Esophagus muscularis mucosa (tissue), 4 donors: ENCODE measurements at regions not wholly inside any gene's neighbourhood (a gene's known extent, or its start where the extent isn't known, plus 50 kb on each side); places are given as distances from the start of the nearest gene placed in this dataset.

Source experiments
- DNase-seq: peaks from one replicate; pipeline ENCODE4 v3.0.0-alpha.2; 2017; ENCODE audit errors: extremely low spot score
- H3K27ac ChIP-seq, 4 donors: fragments of 200-600 bp; sonication (generic); replicated peaks in 1 of 4; 1 replicate in 3 of 4; 2 replicates in 1 of 4; pipeline ENCODE4 v1.5.1; 2016 to 2019; ENCODE audit warnings: mild to moderate bottlenecking in 1 of 4
- H3K27me3 ChIP-seq, 4 donors: fragments of 200-600 bp; sonication (generic); one replicate each; pipeline versions ENCODE4 v1.5.1 to v1.6.0; 2016 to 2019
- H3K36me3 ChIP-seq, 4 donors: fragments of 200-600 bp; sonication (generic); one replicate each; pipeline ENCODE4 v1.5.1; 2016 to 2019
- H3K4me1 ChIP-seq, 4 donors: fragments of 200-600 bp; sonication (generic); one replicate each; pipeline ENCODE4 v1.5.1; 2016 to 2019
- H3K4me3 ChIP-seq, 4 donors: fragments of 200-600 bp; sonication (generic); 1 replicate in 2 of 4; 2 replicates in 2 of 4; pipeline ENCODE4 v1.5.1; 2016 to 2019; ENCODE audit warnings: mild to moderate bottlenecking in 4 of 4, moderate library complexity in 1 of 4
- H3K9me3 ChIP-seq, 4 donors: fragments of 200-600 bp; sonication (generic); 1 replicate in 3 of 4; 2 replicates in 1 of 4; pipeline ENCODE4 v1.5.1; 2016 to 2019
- EP300 ChIP-seq: sonication (generic); formaldehyde crosslinking; IDR thresholded peaks from one replicate; pipeline ENCODE4 v1.6.1; 2017; ENCODE audit warnings: antibody characterized with exemption
- POLR2A ChIP-seq: fragments of 450-650 bp; IDR thresholded peaks from one replicate; pipeline ENCODE4 v1.6.1; 2017; ENCODE audit warnings: antibody characterized with exemption, moderate library complexity, mild to moderate bottlenecking, low read depth
- POLR2AphosphoS5 ChIP-seq, 2 donors: sonication (generic); formaldehyde crosslinking; IDR thresholded peaks; one replicate each; pipeline ENCODE4 v1.6.1; 2017; ENCODE audit warnings: antibody characterized with exemption in 2 of 2
- WGBS: methylation state at CpG from one replicate; pipeline ENCODE4 v1.1.5; 2018; 5-methylcytosine and 5-hydroxymethylcytosine counted together
- intact Hi-C: fragments of 100-400 bp; cut with DNase I; formaldehyde crosslinking; loops from one replicate; pipeline ENCODE4 v1.15.1; 2023
- TF ChIP-seq, protein P1 (sequence below), 3 experiments: fragments of 200-600 bp in 2 of 3; fragments of 450-650 bp in 1 of 3; sonication (generic) in 2 of 3; IDR thresholded peaks; one replicate each; pipeline ENCODE4 v1.5.1; 2017 to 2019; ENCODE audit warnings: antibody characterized with exemption in 3 of 3, mild to moderate bottlenecking in 2 of 3, moderate library complexity in 1 of 3

GRCh38 chr11:87405843-87406242 lies 368.1 kb downstream of the TMEM135 start:
- WGBS: 78% methylated on average over 3 of the region's 3 CpGs
- Histone ChIP-seq H3K9me3 (no peaks in the 10 kb centered on the region), H3K4me3 (no peak overlapping the region), H3K27me3 (no peaks in the 10 kb centered on the region), H3K27ac (no peak overlapping the region), H3K36me3 (no peaks in the 10 kb centered on the region), H3K4me1 (no peaks in the 10 kb centered on the region)
- DNase-seq: no peak
- TF ChIP-seq POLR2AphosphoS5 (IDR thresholded peaks at IDR 0.05) (no peak), EP300 (no peak), POLR2A (no peak)
- TF ChIP-seq, protein P1, sequence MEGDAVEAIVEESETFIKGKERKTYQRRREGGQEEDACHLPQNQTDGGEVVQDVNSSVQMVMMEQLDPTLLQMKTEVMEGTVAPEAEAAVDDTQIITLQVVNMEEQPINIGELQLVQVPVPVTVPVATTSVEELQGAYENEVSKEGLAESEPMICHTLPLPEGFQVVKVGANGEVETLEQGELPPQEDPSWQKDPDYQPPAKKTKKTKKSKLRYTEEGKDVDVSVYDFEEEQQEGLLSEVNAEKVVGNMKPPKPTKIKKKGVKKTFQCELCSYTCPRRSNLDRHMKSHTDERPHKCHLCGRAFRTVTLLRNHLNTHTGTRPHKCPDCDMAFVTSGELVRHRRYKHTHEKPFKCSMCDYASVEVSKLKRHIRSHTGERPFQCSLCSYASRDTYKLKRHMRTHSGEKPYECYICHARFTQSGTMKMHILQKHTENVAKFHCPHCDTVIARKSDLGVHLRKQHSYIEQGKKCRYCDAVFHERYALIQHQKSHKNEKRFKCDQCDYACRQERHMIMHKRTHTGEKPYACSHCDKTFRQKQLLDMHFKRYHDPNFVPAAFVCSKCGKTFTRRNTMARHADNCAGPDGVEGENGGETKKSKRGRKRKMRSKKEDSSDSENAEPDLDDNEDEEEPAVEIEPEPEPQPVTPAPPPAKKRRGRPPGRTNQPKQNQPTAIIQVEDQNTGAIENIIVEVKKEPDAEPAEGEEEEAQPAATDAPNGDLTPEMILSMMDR (IDR thresholded peaks at IDR 0.05): no peak
- intact Hi-C loops: no loop called here

DNA sequence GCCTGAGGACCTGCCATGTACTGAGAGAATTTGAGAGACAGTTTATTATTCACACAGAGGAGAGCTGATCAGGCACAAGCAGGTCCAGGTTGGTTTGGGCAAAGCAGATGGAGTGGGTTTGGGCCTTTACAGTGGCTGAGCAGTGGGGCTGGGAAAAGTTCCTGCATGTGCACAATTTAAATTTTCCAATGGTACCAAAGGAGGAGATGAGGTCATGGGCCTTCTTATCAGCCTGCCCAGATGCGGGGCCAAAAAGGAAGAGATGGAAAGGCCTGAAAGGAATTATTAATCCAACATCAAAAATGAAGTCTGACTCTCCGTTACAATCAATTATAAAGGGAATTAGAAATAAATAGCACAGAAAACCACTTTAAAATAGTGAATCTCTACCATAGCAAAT lies 367.6 kb downstream of the TMEM135 start:
- Histone ChIP-seq H3K9me3 (no peaks in the 10 kb centered on the region), H3K27ac (no peak overlapping the region), H3K27me3 (no peaks in the 10 kb centered on the region), H3K36me3 (no peaks in the 10 kb centered on the region), H3K4me3 (no peak overlapping the region), H3K4me1 (no peaks in the 10 kb centered on the region)
- no peak for DNase-seq
- intact Hi-C loops: no loop called here
- WGBS: 81% methylated on average over 2 of the region's 2 CpGs
- TF ChIP-seq POLR2AphosphoS5 (IDR thresholded peaks at IDR 0.05) (no peak), POLR2A (no peak)

- Histone ChIP-seq H3K36me3 (no peaks in the 10 kb centered on the region), H3K27me3 (no peaks in the 10 kb centered on the region), H3K27ac (no peak overlapping the region), H3K4me3 (no peak overlapping the region), H3K9me3 (no peaks in the 10 kb centered on the region), H3K4me1 (no peaks in the 10 kb centered on the region)
- no peak for TF ChIP-seq POLR2AphosphoS5 (IDR thresholded peaks at IDR 0.05)
- no peak for TF ChIP-seq EP300
- TF ChIP-seq, protein P1 (IDR thresholded peaks at IDR 0.05): no peak
- no peak for TF ChIP-seq POLR2A
- intact Hi-C loops: no loop called here
- 91% methylated on average over 1 of the region's 1 CpG for WGBS
- DNase-seq: no peak
These were observed 363.9 kb downstream of the TMEM135 start for GRCh38 chr11:87401653-87402052.

DNA sequence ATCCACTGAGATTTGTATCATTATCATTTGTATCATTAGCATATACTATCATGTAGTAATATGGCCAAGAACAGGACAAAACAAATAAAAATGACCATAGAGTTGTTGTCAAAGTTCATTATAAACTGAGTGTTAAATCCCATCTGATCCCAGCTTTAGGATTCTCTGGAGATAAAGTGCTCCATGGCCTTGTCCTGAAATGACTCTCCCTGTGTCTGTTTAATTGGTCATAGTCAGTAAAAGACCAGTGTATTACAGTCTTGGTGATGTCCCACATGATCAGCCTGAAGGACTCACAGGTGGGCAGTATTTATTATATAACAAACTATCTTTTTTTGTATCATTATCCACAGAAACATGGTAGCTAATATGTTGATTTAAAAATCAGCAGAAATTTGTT lies 361.6 kb downstream of the TMEM135 start:
- H3K36me3 ChIP-seq: no peaks in the 10 kb centered on the region
- H3K4me3 ChIP-seq: no peak overlapping the region
- H3K4me1 ChIP-seq: no peaks in the 10 kb centered on the region
- H3K9me3 ChIP-seq: peaks cover 0 to 8% (median 0%) of the 10 kb centered on the region in 4 donors
- H3K27me3 ChIP-seq: no peaks in the 10 kb centered on the region
- intact Hi-C loops: no loop called here
- TF ChIP-seq, protein P1 (IDR thresholded peaks at IDR 0.05): no peak
- TF ChIP-seq EP300 (no peak), POLR2A (no peak), POLR2AphosphoS5 (IDR thresholded peaks at IDR 0.05) (no peak)
- DNase-seq: no peak
- H3K27ac ChIP-seq: no peak overlapping the region

GRCh38 chr11:87398931-87399330 lies 361.2 kb downstream of the TMEM135 start:
- DNase-seq: no peak
- intact Hi-C loops: no loop called here
- H3K4me1 ChIP-seq: no peaks in the 10 kb centered on the region
- no peaks in the 10 kb centered on the region for H3K27me3 ChIP-seq
- no peak overlapping the region for H3K4me3 ChIP-seq
- H3K27ac ChIP-seq: no peak overlapping the region
- peaks cover 0 to 8% (median 0%) of the 10 kb centered on the region in 4 donors for H3K9me3 ChIP-seq
- TF ChIP-seq, protein P1 (IDR thresholded peaks at IDR 0.05): no peak
- TF ChIP-seq EP300 (no peak), POLR2A (no peak), POLR2AphosphoS5 (IDR thresholded peaks at IDR 0.05) (peak in 1 of 2 donors; percentile 35)
- 74% methylated on average over 2 of the region's 2 CpGs for WGBS
- no peaks in the 10 kb centered on the region for H3K36me3 ChIP-seq
